Panc1 (cell line): ENCODE measurements at regions not wholly inside any gene's neighbourhood (a gene's known extent, or its start where the extent isn't known, plus 50 kb on each side); places are given as distances from the start of the nearest gene placed in this dataset.

Experiments
- ATAC-seq: fragments of 200-7000 bp; cut with Tn5 transposase; 2 replicates; pipeline ENCODE4 v1.9.1; 2020; ENCODE audit warnings: mild to moderate bottlenecking, moderate library complexity
- BruUV-seq: library from RNA; stranded (reverse); fragments of 400-500 nt; replicated peaks from 2 replicates; lab custom pipeline; 2021; lab: Mats Ljungman, UMichigan
- CTCF ChIA-PET: fragments of 300-600 bp; sonication (Branson Sonifier 250); formaldehyde crosslinking; loops from one replicate; lab custom pipeline; 2022; ENCODE audit warnings: antibody characterized with exemption; lab: Charles Lee
- POLR2A ChIA-PET: fragments of 300-600 bp; sonication (Branson Sonifier 250); formaldehyde crosslinking; loops from one replicate; lab custom pipeline; 2022; ENCODE audit warnings: antibody characterized with exemption; lab: Charles Lee
- DNase-seq: peaks from one replicate; pipeline ENCODE4 v3.0.0-alpha.2; 2010; ENCODE audit warnings: low read depth, low spot score
- H3K27ac ChIP-seq: 2 replicates; pipeline ENCODE4 v1.5.1; 2011; ENCODE audit warnings: mild to moderate bottlenecking, low read length, inconsistent platforms
- H3K27me3 ChIP-seq: fragments of 200-500 bp; sonication (Bioruptor generic); 2 replicates; pipeline ENCODE4 v1.6.0; 2014; ENCODE audit warnings: low read length, inconsistent platforms; ENCODE audit not compliant: control insufficient read depth, insufficient read depth
- H3K36me3 ChIP-seq: fragments of 200-500 bp; sonication (Bioruptor generic); 2 replicates; pipeline ENCODE4 v1.5.1; 2014; ENCODE audit warnings: inconsistent platforms, mild to moderate bottlenecking, low read length, moderate library complexity; ENCODE audit not compliant: control insufficient read depth, insufficient read depth
- H3K4me1 ChIP-seq: 2 replicates; pipeline ENCODE4 v1.5.1; 2011; ENCODE audit warnings: inconsistent platforms, mild to moderate bottlenecking, low read length, moderate library complexity; ENCODE audit not compliant: control insufficient read depth, insufficient read depth
- H3K4me3 ChIP-seq, 2 experiments: 2 replicates each; pipeline ENCODE4 v1.5.1; 2011 to 2012; ENCODE audit warnings: low read depth in 2 of 2, low read length in 2 of 2, mild to moderate bottlenecking in 2 of 2, inconsistent platforms in 1 of 2, moderate library complexity in 1 of 2
- H3K9me3 ChIP-seq: fragments of 200-500 bp; sonication (Bioruptor generic); 2 replicates; pipeline ENCODE4 v1.5.1; 2014; ENCODE audit warnings: low read depth, mild to moderate bottlenecking, inconsistent platforms, low read length, moderate library complexity; ENCODE audit not compliant: control insufficient read depth, insufficient read depth
- CTCF ChIP-seq: fragments of 450-650 bp; IDR thresholded peaks from 2 replicates; pipeline ENCODE4 v1.5.1; 2017; ENCODE audit warnings: mild to moderate bottlenecking
- POLR2AphosphoS5 ChIP-seq: IDR thresholded peaks from 2 replicates; pipeline ENCODE4 v1.6.1; 2012; ENCODE audit warnings: mild to moderate bottlenecking, low read depth, low read length, moderate library complexity
- REST ChIP-seq, 2 experiments: IDR thresholded peaks; 2 replicates each; pipeline ENCODE4 v1.6.1; 2011 to 2012; ENCODE audit warnings: low read depth in 2 of 2, control low read depth in 1 of 2, low read length in 1 of 2, mild to moderate bottlenecking in 1 of 2, moderate library complexity in 1 of 2; ENCODE audit not compliant: insufficient read depth in 1 of 2
- SIN3A ChIP-seq: IDR thresholded peaks from 2 replicates; pipeline ENCODE4 v1.6.1; 2012; ENCODE audit warnings: low read depth, mild to moderate bottlenecking, low read length, moderate library complexity, borderline replicate concordance; ENCODE audit not compliant: insufficient read depth
- TCF7L2 ChIP-seq: IDR thresholded peaks from 2 replicates; pipeline ENCODE4 v1.6.1; 2011; ENCODE audit warnings: mild to moderate bottlenecking, low read depth, low read length, inconsistent platforms
- in situ Hi-C: cut with HindIII; loops from 2 replicates; pipeline ENCODE4 v1.10.0; 2016; ENCODE audit warnings: low sequenced_read_pairs, low pct_unique_long_range_greater_than_20kb
- intact Hi-C: fragments of 100-400 bp; cut with micrococcal nuclease; formaldehyde crosslinking; loops from one replicate; pipeline ENCODE4 v1.10.0; 2022; ENCODE audit not compliant: unreplicated experiment

GRCh38 chr12:107364875-107365518, 271.6 kb upstream of the CRY1 start:
- no peaks in the 10 kb centered on the region for H3K36me3 ChIP-seq
- CTCF ChIA-PET = no interaction called here
- DNase-seq = no peak
- no peak overlapping the region for H3K4me3 ChIP-seq
- ATAC-seq = no peak
- H3K27me3 ChIP-seq = peaks cover 14% of the 10 kb centered on the region
- no peaks in the 10 kb centered on the region for H3K4me1 ChIP-seq
- no TSS peak for BruUV-seq
- no peaks in the 10 kb centered on the region for H3K9me3 ChIP-seq
- in situ Hi-C loops = no loop called here
- intact Hi-C loops = no loop called here
- H3K27ac ChIP-seq = no peak overlapping the region
- POLR2A ChIA-PET = no interaction called here
- no peak for TF ChIP-seq POLR2AphosphoS5
- TF ChIP-seq CTCF = no peak
- no peak for TF ChIP-seq TCF7L2
- no peak for TF ChIP-seq REST (IDR thresholded peaks at IDR 0.05; ENCODE audit: insufficient read depth in 1 of 2, low read depth in 2 of 2, low read length in 1 of 2)
- TF ChIP-seq SIN3A = no peak

- DNase-seq (no peak), ATAC-seq (no peak)
- no peaks in the 10 kb centered on the region for H3K36me3 ChIP-seq
- in situ Hi-C loops (no loop called here), intact Hi-C loops (no loop called here)
- no peaks in the 10 kb centered on the region for H3K4me1 ChIP-seq
- POLR2A ChIA-PET = no interaction called here
- TF ChIP-seq CTCF = no peak
- TF ChIP-seq SIN3A = no peak
- TF ChIP-seq TCF7L2 = no peak
- H3K27me3 ChIP-seq = peaks cover 12% of the 10 kb centered on the region
- H3K4me3 ChIP-seq = no peak overlapping the region
- no peaks in the 10 kb centered on the region for H3K9me3 ChIP-seq
- no TSS peak for BruUV-seq
- H3K27ac ChIP-seq = no peak overlapping the region
- CTCF ChIA-PET = no interaction called here
Measured at GRCh38 chr12:107365703-107366102, 272.4 kb upstream of the CRY1 start.
